T-helper 1 cell (primary cell): ENCODE measurements at regions not wholly inside any gene's neighbourhood (a gene's known extent, or its start where the extent isn't known, plus 50 kb on each side); places are given as distances from the start of the nearest gene placed in this dataset.

Experiments used
- DNase-seq, 5 donors: peaks; one replicate each; pipeline ENCODE4 v3.0.0-alpha.2; 2012 to 2020

GRCh38 chr18:28904789-28905364 lies 727.9 kb upstream of the CDH2 start:
- no peak for DNase-seq

DNA sequence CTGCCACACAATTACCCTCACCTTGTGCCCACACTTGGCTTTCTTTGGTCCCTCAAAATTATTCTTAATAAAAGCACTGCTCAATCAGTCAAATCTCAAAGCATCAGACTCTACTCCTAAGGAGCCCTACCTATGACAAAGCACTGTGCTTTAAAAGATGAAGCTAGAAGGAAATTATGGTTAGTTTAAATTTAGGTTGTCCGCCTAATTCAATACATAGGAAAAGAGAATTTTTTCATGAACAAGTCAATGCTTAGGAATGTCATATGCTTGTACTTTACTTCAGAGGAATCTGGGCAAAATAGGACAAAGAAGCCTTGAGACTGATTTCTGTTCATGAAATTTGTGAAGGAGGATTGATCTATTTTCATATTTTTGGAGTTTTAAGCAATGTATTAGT lies 726.4 kb upstream of the CDH2 start:
- DNase-seq = no peak

DNA sequence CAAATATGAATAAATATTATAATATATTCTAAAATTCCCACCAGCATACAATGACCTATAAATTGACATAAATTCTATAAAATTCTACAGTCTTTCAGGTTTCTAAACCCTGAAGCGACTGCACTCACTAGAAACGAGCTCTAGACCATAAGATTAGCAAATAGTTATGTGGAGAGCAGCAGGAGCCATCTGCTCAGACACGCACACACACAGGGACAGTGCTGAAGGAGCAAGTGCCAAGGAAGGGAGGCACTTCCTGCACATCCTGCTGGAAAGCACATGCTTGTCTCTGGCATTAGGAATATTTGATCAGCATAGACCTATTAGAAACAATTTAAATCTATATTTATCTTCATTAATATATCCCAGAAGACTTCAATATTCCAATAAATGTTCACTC lies 713.9 kb upstream of the CDH2 start:
- DNase-seq = no peak

GRCh38 chr18:28884304-28884703 lies 707.4 kb upstream of the CDH2 start:
- DNase-seq = no peak

GRCh38 chr18:28880856-28881255 lies 703.9 kb upstream of the CDH2 start:
- DNase-seq = no peak

- no peak for DNase-seq
These were observed 698.1 kb upstream of the CDH2 start for GRCh38 chr18:28875059-28875458.

DNA sequence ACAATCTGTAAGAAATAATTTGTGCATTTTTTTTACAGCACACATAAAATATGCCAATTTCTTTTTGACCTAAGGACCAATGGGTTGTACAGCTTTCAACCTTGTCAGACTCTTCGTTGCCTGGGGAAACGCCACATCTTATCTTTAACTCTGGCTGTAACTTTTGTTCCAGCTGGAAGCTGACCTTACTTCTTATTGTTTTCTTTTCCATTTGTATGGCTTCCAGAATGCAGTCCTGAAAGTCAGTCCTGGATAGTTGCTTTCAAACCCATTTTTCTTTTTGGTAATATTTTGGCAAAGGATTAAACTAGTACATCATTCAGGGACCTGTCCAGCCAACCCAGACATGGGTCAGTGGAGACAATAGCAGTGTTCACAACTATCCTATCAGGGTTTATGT lies 686.5 kb upstream of the CDH2 start:
- DNase-seq = no peak

DNA sequence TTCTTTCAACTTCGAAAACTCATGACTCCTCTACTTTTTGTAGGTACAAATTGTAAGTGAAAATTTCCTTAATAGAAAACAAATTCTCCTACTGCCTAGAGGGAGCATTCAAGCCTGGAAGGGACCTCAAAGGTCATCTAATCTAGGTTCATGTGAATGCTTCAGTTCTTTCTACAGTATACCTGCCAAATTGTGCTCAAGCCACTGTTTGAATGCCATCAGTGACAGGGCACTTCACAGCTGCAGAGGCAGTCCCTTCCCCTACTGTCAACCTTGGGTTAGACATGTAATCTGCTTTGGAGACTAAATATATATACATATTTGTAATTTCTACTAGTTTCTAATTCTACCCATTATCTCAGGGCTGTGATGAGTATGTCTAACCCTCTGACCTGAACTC lies 681.3 kb upstream of the CDH2 start:
- DNase-seq = no peak

GRCh38 chr18:28855989-28856388 lies 679.1 kb upstream of the CDH2 start:
- DNase-seq = no peak

- no peak for DNase-seq
These were observed 678.6 kb upstream of the CDH2 start for GRCh38 chr18:28855524-28855923.

DNA sequence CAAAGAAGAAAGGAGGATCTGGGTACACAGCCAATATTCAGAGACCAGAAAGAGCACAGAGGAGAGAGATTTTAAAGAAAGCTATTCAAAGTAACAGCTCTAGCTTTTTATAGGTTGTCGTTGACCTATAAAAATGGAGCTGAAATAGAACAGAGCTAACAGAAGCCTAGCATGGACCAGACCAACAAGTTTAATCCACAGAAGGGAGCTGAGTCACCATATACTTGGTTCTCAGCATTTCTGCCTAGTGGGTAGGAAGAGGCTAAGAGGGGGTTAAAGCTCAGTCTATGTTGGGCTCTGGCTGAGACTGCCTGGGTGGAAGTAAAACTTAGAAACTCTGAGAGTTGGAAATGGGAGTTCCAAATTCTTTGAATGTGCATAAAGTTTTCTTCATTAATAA lies 678.0 kb upstream of the CDH2 start:
- no peak for DNase-seq

DNA sequence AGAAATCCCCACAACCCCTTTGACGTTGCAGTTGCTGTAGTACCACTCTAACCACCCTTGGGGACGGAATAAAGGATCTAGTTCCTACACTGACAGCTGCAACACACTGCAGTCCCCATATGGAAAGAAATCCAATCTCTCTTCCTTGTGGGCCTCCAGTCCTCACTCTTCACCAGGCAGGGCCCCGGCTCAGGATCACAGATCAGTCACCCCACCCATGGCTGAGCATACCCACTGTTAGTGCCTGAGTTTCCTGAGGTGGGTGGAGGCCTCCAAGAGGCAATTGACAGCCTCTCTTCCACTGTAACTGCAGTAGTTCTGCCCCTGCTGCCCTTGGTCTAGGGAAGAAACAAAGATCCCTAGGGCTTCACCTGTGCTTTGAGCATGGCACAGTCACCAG lies 670.0 kb upstream of the CDH2 start:
- no peak for DNase-seq

- DNase-seq = no peak
These were observed 660.2 kb upstream of the CDH2 start for GRCh38 chr18:28837100-28837499.

- no peak for DNase-seq
These were observed 658.0 kb upstream of the CDH2 start for GRCh38 chr18:28834889-28835288.

DNA sequence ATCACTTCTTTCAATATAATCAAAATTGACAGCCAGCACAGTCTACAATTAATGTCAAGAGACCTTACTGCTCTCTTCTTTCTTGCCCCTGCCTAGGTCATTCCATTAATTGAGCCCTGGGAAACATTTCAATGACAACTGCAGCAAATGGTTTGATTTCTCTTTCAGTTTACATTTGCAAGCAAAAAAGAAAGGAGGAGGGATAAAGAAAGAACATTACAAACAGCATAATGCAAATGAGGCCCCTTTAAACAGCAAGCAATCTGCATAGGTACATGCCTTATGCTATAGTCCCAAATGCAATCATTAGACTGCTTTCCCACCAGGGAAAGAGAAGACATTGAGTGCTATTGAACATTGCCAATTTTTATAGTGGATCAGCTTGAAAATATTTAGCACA lies 655.0 kb upstream of the CDH2 start:
- no peak for DNase-seq

DNA sequence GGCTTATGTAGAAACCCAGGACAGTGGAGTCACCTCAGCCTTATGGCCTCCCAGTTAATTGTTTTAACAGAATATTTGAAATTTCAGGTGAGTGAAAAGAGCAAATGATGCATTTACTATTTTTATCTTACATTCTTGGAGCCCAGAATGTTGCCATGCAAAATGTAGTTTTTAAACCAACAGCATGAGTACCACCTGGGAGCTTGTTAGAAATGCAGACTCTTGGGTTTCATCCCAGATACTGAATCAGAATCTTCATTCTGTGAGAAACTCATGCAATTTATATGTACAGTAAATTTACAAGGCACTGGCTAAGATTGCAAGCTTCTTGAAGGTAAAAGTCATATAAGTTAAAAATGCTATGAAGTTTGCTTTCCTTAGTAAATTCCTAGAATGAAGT lies 654.5 kb upstream of the CDH2 start:
- no peak for DNase-seq

DNA sequence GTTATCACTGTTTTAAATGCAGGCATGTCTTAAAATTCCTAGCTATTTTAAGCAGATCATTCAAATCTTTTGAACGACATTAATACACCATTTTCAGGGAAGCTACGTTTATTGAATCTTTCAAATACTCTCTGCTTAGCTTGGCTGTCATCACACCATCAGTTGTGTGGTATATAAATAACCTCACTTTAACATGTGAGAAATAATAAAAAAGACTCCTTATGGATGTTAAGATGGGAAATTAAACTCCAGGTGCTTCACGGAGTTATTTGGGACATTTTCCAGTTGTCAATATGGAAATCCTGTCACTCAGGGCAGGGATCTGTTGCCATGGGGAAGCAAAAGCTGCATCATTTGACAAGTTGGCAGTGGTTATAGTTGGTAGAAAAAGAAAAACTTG lies 649.2 kb upstream of the CDH2 start:
- no peak for DNase-seq

- DNase-seq = no peak
These were observed 647.2 kb upstream of the CDH2 start for GRCh38 chr18:28824183-28824574.

DNA sequence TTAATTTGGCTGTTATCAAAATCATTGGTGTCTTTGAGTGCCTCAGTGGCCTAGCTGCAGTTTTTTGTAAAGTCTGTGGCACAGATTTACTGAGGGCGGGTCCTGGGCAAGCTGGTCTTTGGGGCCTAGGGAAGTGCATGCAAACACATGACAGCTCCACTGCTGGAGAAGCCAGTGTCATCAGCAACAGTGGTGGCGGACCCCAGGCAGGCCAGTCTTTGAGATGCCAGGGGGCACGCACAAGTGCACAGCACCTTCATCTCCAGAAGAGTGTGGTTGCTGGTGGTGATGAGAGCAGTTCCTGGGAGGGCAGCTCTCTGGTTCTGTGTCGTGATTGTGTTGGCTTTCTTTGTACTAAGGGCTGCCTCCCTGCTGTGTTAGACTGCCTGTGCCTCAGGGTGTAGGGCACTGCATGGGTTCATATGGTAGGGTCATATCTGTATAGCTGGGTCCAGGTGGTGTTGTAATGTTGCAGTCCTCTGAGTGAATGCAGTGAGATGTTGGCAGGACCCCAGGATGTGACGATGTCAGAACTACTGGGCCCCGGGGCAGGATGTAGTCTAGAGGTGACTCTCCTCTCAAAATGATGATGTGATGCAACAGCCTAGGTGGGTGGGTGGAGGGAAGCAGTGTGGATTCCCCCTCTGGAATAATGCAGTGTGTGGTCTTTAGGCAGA lies 646.7 kb upstream of the CDH2 start:
- DNase-seq = no peak

DNA sequence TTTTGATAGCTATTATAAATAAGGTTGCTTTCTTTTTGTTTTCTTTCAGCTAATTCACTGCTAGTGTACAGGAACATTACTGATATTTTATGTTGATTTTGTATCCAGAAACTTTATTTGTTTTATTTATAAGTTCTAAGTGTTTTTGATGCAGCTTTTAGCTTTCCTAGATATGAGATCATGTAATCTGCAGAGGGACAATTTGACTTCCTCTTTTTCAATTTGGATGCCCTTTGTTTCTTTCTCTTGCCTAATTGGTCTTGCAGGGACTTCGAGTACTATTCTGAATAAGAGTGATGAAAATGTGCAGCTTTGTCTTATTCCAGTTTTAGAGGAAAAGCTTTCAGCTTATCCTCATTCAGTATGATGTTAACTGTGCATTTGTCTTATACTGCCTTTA lies 643.4 kb upstream of the CDH2 start:
- no peak for DNase-seq

- no peak for DNase-seq
These were observed 639.2 kb upstream of the CDH2 start for GRCh38 chr18:28816155-28816554.

GRCh38 chr18:28814365-28814764 lies 637.4 kb upstream of the CDH2 start:
- no peak for DNase-seq

DNA sequence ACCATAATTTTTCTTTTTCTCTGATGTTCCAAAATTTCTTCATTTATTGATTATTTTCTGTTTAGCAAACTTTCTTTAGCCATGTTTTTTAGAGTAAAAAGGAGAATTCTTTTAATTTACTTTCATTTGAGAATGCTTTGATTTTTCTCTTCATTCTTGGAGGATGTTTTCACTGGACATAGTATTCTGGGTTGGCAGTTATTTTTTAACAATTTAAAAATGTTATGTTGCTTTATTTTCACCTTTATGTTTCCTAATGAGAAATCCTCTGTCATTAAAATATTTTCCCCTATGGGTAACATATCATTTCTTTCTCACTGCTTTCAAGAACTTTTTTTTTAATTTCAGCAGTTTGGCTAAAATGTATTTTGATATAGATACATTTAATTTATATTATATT lies 631.4 kb upstream of the CDH2 start:
- DNase-seq = no peak

DNA sequence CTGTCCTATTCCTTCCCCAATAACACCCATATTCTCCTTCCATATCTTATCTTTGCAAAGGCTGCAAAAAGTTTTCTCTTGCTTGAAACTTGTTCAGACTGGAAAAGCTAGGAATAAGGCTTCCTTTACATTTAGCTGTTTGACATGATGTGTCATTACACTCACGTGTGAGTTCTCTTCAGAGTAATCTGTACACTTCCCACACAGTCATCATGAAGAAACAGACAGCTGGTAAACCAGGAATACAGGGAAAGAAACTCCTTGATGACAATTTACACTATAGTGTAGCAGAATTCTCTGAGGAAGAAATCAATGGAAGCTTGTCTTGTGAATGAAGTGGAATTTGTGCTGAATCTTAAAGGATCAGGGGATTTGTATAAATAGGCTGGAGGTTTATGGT lies 628.6 kb upstream of the CDH2 start:
- no peak for DNase-seq

GRCh38 chr18:28804512-28805202 lies 627.7 kb upstream of the CDH2 start:
- no peak for DNase-seq
